Heart right ventricle (tissue), 16 donors: ENCODE measurements at regions not wholly inside any gene's neighbourhood (a gene's known extent, or its start where the extent isn't known, plus 50 kb on each side); places are given as distances from the start of the nearest gene placed in this dataset.

Experiments
- ATAC-seq, 8 donors: fragments of 200-7000 bp; cut with Tn5 transposase; one replicate each; pipeline ENCODE4 v1.9.1; 2020; ENCODE audit warnings: mild to moderate bottlenecking in 8 of 8, moderate library complexity in 8 of 8, moderate number of reproducible peaks in 1 of 8
- DNase-seq, 2 donors: peaks; one replicate each; pipeline ENCODE4 v3.0.0-alpha.2; 2020
- H3K27ac ChIP-seq, 10 donors: fragments of 200-600 bp; sonication (generic) in 2 of 10; one replicate each; pipeline versions ENCODE4 v1.5.0 to v1.8.0; 2020 to 2022; ENCODE audit warnings: mild to moderate bottlenecking in 3 of 10
- H3K27me3 ChIP-seq, 7 donors: fragments of 200-600 bp; one replicate each; pipeline ENCODE4 v1.8.0; 2021 to 2022; ENCODE audit warnings: mild to moderate bottlenecking in 2 of 7
- H3K36me3 ChIP-seq, 9 donors: fragments of 200-600 bp; sonication (generic) in 1 of 9; one replicate each; pipeline versions ENCODE4 v1.5.0 to v1.8.0; 2020 to 2022; ENCODE audit warnings: mild to moderate bottlenecking in 2 of 9
- H3K4me1 ChIP-seq, 9 donors: fragments of 200-600 bp; sonication (generic) in 1 of 9; one replicate each; pipeline versions ENCODE4 v1.5.0 to v1.8.0; 2020 to 2022; ENCODE audit warnings: mild to moderate bottlenecking in 4 of 9
- H3K4me3 ChIP-seq, 10 donors: fragments of 200-600 bp; sonication (generic) in 2 of 10; one replicate each; pipeline versions ENCODE4 v1.5.0 to v1.8.0; 2020 to 2022; ENCODE audit warnings: mild to moderate bottlenecking in 7 of 10, moderate library complexity in 2 of 10
- H3K9me3 ChIP-seq, 11 donors: fragments of 200-600 bp in 10 of 11; sonication (generic) in 2 of 11; one replicate each; pipeline versions ENCODE4 v1.5.0 to v1.8.0; 2013 to 2022; ENCODE audit warnings: mild to moderate bottlenecking in 2 of 11, control low read depth in 1 of 11, moderate library complexity in 1 of 11
- CTCF ChIP-seq, 9 donors: fragments of 200-600 bp; sonication (generic) in 2 of 9; IDR thresholded peaks; one replicate each; pipeline versions ENCODE4 v1.5.0 to v1.8.0; 2021 to 2022; ENCODE audit warnings: antibody characterized with exemption in 9 of 9, mild to moderate bottlenecking in 5 of 9, moderate library complexity in 1 of 9
- WGBS, 2 donors: extraction: QIAGEN DNeasy Blood & Tissue Kit; methylation state at CpG; one replicate each; pipeline ENCODE4 v1.1.7; 2013; ENCODE audit warnings: inconsistent platforms in 1 of 2; 5-methylcytosine and 5-hydroxymethylcytosine counted together
- intact Hi-C, 10 donors: fragments of 100-400 bp; cut with DNase I; formaldehyde crosslinking; loops; one replicate each; pipeline versions ENCODE4 v1.11.1 to v1.14.2; 2022
- donor health status: Arrhythmogenic right ventricular cardiomyopathy.
- donor health status: ischemic (EF 13 %, LVEDD 7.1; RV severe dilation, severe dysfunction).
- donor health status: healthy with polysubstance abuse.
- donor health status: DM: no; HTN: yes; CAD: no.
- donor health status: DM: no; HTN: no; CAD: no.
- donor health status: ischemic (EF 25% LVEDD 6.9; RV normal size, moderate dysfunction).
- donor health status: ischemic (EF 25% LVEDD 5.7; RV mildly dilated, moderate dysfunction).
- donor health status: healthy.
- donor health status: DM: yes; HTN: yes; CAD: no.
- donor health status: Ischemic cardiomyopathy.
- donor health status: ischemic (EF 35%, LVEDD 5.7; RV mildly dilated, moderate dysfunction).
- donor health status: nonischemic (EF 11% LVEDD 7.7; RV severe dilation, severe dysfunction).
- donor health status: DM: yes; HTN: yes; CAD: no.
- donor health status: PGD.
- donor health status: ischemic (EF 29% LVEDD 5.4; RV normal size, mild dysfunction).
- donor health status: nonischemic (EF 23%, LVEDD 6.1; RV moderate dilation, normal function).

DNA sequence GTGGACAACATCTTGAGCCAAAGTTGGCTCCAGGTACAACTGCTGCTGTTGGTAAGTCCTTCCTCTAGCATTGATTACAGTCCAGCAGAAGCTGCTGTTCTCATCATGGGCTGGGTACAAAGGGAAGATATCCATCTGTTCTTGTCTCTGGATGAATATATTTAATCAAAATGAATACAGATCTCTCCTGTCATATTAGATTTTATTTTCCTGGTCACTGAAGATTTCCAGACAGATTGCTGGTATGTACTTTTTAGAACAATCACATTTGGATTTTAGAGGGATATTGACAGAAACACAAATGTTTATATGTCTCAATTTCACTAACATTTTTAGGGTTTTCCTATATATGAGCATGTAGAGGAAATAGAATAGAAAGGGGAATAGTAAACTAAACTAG lies 155.4 kb upstream of the FHL2 start:
- intact Hi-C loops, result no loop called here
- no peaks in the 10 kb centered on the region for H3K36me3 ChIP-seq
- no peaks in the 10 kb centered on the region for H3K9me3 ChIP-seq
- H3K27ac ChIP-seq, result no peak overlapping the region
- H3K27me3 ChIP-seq, result peaks cover 0 to 17% (median 3%) of the 10 kb centered on the region in 7 donors
- ATAC-seq, result no peak
- peaks cover 0 to 24% (median 9%) of the 10 kb centered on the region in 9 donors for H3K4me1 ChIP-seq
- no peak for TF ChIP-seq CTCF (IDR thresholded peaks at IDR 0.05)
- no peak for DNase-seq
- H3K4me3 ChIP-seq, result no peak overlapping the region

- intact Hi-C loops, result no loop called here
- TF ChIP-seq CTCF (IDR thresholded peaks at IDR 0.05), result no peak
- DNase-seq, result no peak
- Histone ChIP-seq H3K27ac (no peak overlapping the region), H3K4me1 (peaks cover 0 to 21% (median 9%) of the 10 kb centered on the region in 9 donors), H3K9me3 (no peaks in the 10 kb centered on the region), H3K4me3 (no peak overlapping the region), H3K27me3 (peaks cover 0 to 17% (median 1%) of the 10 kb centered on the region in 7 donors), H3K36me3 (no peaks in the 10 kb centered on the region)
- no peak for ATAC-seq
- WGBS, 2 donors, result 75 to 76% methylated on average over 9 of the region's 9 CpGs
Observed at GRCh38 chr2:105553538-105554196, 154.8 kb upstream of the FHL2 start.

DNA sequence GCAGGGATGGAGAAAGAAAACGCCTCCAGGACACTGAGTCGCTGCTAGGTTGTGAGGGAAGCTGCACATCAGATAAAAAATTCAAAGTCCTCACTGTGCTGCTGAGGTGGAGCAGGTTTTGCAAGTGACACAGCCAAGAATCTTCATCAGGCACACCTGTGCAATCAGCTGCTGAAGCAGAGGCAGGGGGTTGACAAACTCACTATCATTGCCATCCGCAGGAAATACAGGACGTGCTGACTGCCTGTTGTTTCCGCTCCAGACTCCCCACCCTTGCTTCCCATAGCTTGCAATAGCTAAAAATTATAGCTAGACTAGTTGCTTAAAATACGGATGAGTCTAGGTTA lies 147.8 kb upstream of the FHL2 start:
- 47 to 56% methylated on average over 6 of the region's 6 CpGs for WGBS, 2 donors
- Histone ChIP-seq H3K4me1 (peaks cover 0 to 19% (median 11%) of the 10 kb centered on the region in 9 donors), H3K27me3 (peaks cover 0 to 5% (median 0%) of the 10 kb centered on the region in 7 donors), H3K9me3 (no peaks in the 10 kb centered on the region), H3K36me3 (no peaks in the 10 kb centered on the region), H3K27ac (no peak overlapping the region), H3K4me3 (no peak overlapping the region)
- intact Hi-C loops, result loop anchor here in 1 of 10 donors (10.0 kb wide), 1 partner anchor 202 kb away; no protein-coding TSS in a partner anchor
- TF ChIP-seq CTCF (IDR thresholded peaks at IDR 0.05), result no peak
- DNase-seq (no peak), ATAC-seq (peak in 4 of 8 donors; percentile 16 to 65 (median 50))

DNA sequence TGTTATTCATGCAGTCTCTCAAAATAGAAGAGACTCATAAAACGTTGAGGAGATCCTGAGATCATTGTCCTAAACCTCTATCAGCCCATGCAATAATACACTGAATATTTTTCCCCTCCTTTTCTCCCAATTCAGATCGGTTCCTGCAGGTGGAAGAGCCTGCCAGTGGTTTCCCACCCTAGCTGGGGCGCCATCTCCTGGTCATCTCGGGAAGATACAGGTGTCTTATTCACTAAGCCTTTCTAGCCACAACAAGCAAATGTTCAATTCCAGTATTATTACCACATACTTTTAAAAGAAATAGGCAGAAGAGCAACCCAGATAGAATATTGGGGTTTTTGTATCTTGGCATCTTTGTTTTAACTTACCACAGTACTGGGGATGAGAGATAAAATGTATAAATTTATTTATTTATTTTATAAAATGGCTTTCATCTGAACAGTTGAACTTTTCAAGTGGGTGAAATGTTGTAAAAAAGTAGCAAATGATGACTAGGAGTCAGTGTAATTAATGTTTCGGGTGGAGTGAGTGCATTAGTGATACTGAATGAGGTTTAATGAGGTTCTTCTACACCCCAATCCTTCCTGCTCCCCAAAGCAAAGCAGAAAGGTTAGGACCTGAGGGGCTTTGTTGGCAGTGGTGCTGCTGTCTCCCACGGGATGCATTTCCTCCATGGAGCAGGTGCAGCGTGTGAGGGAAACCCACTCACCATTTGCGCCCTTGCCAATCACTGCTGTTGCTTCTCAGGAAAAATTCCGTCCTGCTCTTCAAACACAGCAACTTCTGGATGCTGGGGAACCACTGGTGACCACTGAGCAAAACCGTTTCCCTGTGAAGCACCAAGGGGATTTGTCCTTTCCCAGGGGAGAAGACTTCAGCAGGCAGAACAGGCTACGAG lies 147.1 kb upstream of the FHL2 start:
- DNase-seq (peak; percentile 59 to 74), ATAC-seq (peak in 7 of 8 donors; percentile 51 to 78 (median 71))
- H3K9me3 ChIP-seq, result no peaks in the 10 kb centered on the region
- H3K27me3 ChIP-seq, result peaks cover 0 to 5% (median 0%) of the 10 kb centered on the region in 7 donors
- intact Hi-C loops, result loop anchor here in 2 of 10 donors (1.0 to 10.0 kb wide), 2 partner anchors 201 to 202 kb away; no protein-coding TSS in a partner anchor
- no peaks in the 10 kb centered on the region for H3K36me3 ChIP-seq
- no peak overlapping the region for H3K27ac ChIP-seq
- H3K4me1 ChIP-seq, result peaks cover 0 to 19% (median 11%) of the 10 kb centered on the region in 9 donors
- peak; percentile 68 to 92 (median 83) for TF ChIP-seq CTCF (IDR thresholded peaks at IDR 0.05)
- WGBS, 2 donors, result 32 to 34% methylated on average over 11 of the region's 11 CpGs
- no peak overlapping the region for H3K4me3 ChIP-seq
